ENCODE measurements at regions not wholly inside any gene's neighbourhood (a gene's known extent, or its start where the extent isn't known, plus 50 kb on each side); places are given as distances from the start of the nearest gene placed in this dataset.

- TF ChIP-seq POLR2A (IDR thresholded peaks at IDR 0.05; ENCODE audit: extremely low read depth, insufficient read length) (no peak), CTCF (IDR thresholded peaks at IDR 0.05; ENCODE audit: low read depth, low read length) (no peak), MAX (IDR thresholded peaks at IDR 0.05; ENCODE audit: low read depth, low read length) (no peak)
Measured at GRCh38 chr11:76275446-76275845, 69.1 kb upstream of the WNT11 start.
